Suppressor macrophage treated with lipopolysaccharide for 4 hours (primary cell): ENCODE measurements at regions not wholly inside any gene's neighbourhood (a gene's known extent, or its start where the extent isn't known, plus 50 kb on each side); places are given as distances from the start of the nearest gene placed in this dataset.

Experiments used
- DNase-seq: peaks from one replicate; pipeline ENCODE4 v3.0.0-alpha.2; 2020

DNA sequence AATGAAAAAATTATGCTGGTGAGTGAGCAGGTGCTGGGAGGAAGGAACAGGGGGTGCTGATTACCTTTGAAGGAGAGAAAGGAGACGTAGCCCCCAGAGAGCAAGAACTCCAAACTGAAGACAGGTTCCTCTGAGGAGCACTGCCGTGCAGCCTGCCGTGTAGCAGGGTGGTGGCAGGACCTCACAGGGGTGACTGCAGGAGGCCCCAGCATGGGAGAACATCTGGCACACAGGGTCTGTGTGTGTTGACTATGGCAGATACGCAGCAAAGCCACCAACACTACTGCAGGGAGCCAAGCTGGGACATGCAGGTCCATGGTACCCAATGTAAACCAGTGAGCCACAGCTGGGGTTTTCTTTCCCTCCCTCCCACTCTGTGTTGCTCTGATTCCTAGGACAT is 192.1 kb upstream of the PDE1C start:
- no peak for DNase-seq

DNA sequence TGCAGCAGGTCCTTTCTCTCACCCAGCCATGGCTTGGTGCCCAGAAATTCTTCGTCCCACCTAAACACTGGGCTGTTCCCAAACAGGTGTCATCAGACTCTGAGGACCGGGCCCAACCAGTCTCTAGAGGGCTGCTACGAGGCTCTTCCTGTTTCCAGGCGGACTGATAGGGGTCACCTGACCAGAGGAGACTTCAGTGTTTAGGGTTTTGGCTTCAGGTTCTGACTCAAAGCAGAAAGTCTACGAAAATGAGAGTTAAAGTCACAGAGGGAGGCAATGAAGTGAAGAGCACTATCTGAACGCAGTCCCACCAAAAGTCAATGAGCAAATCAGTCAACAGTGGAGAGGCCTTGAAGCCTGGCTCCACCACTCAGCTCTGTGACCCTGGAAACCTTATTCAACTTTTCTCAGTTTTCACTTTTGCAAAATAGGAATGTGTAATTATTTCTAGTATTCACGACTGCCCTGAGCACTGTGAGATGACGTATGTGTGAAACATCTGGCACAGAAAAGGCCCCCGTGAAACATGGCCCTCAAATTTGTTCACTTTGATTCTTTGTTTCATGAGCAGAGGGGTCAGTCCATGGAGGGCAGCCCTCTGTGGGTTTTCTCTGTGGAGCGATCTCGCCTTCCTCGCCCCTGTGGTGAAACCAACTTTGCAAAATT is 189.9 kb upstream of the PDE1C start:
- no peak for DNase-seq

DNA sequence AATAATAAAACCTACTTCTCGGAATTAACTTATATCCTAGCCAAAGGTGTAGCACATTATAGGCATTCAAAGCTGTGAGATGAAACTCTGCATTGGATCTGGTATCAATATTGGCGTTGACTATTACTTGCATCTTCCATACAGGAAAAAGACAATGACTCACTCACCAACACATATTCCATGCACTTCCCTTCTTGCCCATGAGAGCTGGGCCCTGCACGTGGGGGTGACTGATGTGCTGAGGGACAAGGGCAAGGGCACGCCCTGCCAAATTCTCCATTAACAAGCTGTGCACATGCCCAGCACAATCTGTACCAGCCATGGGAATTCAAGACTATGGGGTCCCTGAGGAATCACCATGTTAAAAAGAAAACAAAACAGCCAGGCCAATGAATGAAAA is 188.1 kb upstream of the PDE1C start:
- DNase-seq = peak; percentile 1

DNA sequence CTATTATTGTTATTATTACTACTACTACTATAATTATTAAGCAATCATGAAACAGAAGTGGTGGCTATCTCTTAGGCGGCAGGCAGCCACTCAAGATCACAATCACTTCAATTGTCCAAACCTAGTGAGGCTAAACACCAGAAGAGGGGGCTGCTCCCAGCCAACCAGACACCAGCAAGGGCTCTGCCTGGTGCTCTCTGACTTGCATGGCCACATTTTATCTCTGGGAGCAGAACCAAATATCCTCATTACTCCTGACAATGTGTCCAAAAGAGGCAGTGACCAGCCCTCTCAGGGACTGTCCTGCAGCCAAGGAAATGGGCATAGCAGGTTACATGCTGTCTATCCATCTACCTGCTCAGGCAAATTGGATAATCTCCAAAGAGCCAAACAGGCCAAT is 187.4 kb upstream of the PDE1C start:
- DNase-seq = no peak

DNA sequence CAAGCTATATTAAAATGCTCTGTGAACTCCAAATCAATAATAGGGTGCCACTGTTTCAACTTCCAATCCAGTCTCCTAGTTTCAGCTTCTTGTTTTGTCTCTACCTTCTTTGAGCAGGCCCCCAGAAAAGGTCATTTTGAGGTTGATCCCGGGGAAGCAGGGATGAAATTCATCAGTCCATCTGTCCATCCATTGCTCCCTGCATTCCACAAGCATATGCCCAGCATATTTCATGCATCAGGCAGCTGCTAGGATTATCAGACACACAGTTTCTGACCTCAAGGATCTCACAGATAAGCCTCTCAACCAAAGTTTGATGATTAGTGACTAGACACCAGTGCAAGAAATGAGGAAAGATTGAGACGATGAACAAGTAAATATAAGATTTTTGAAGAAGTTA is 186.6 kb upstream of the PDE1C start:
- no peak for DNase-seq

DNA sequence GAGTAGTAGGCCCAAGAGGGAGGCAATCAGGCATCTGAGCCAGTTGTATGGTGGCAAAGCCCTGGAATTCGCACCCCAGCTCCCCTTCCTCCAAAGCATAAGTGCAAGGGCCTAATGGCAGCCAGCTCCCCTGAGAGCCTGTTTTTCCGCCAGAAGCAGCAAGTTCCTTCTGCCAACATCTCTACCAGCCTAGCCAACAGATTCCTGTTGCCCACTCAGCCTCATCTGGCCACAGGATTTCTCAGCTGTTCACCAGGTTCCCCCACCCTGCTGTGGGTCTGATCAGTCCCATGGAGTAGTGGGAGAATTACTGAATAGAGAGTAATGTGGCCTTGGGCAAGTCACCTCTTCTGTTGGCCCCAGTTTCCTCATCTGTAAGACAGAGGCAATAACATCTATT is 186.2 kb upstream of the PDE1C start:
- no peak for DNase-seq

DNA sequence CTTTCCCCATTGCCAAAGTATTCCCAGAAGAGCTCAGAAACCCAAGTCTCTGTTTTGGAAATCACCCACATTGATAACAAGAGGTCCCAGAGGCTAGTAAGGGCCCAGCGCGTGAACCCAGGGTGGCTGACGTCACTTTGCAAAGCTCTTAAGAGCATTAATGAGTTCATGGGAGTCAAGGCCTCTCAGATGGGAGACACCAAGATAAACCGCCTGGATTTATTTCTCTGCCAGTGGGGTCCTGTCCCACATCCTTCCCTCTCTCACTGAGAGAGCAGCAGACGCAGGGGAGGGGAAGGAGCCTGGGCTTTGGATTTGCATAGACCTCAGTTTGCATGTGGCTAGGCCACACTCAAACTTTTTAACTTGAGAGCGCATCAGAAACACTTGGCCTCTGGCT is 184.8 kb upstream of the PDE1C start:
- DNase-seq = no peak

DNA sequence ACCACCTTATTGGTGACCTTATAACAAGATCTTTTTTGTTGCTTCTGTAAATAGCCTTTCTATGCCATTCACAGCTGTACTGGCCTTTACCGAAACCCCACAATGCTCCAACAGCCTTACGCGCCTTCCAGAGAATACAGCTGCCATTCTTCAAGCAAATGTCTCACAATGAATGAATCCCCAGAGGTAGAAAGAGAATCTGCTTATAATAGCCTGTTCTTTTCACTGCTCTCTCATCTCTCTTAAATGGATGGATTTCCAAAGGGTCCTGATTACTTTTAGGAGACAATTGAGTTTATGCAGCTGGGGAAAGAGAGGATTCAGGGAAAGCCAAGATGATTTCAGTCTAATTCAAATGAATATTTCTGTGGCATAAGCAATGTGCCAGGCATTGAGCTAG is 183.1 kb upstream of the PDE1C start:
- DNase-seq = no peak

DNA sequence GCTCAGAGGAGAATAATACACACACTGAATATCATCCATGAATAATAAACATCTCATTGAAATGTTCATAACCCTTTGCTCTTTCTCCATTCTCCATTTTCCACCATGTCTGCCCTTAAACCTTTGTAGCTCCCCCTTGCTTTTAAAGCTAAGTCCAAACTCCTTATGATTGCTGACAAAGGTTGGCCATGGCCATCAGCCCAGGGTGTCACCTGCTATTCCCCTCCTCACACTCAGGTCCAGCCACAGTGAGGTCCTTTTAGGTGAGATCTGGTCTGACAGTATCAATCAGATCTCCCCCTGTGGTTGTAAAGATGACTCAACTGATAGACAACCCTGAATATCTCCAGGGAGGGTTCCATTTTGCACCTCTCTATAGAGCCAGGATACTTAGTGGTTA is 181.5 kb upstream of the PDE1C start:
- DNase-seq = no peak

DNA sequence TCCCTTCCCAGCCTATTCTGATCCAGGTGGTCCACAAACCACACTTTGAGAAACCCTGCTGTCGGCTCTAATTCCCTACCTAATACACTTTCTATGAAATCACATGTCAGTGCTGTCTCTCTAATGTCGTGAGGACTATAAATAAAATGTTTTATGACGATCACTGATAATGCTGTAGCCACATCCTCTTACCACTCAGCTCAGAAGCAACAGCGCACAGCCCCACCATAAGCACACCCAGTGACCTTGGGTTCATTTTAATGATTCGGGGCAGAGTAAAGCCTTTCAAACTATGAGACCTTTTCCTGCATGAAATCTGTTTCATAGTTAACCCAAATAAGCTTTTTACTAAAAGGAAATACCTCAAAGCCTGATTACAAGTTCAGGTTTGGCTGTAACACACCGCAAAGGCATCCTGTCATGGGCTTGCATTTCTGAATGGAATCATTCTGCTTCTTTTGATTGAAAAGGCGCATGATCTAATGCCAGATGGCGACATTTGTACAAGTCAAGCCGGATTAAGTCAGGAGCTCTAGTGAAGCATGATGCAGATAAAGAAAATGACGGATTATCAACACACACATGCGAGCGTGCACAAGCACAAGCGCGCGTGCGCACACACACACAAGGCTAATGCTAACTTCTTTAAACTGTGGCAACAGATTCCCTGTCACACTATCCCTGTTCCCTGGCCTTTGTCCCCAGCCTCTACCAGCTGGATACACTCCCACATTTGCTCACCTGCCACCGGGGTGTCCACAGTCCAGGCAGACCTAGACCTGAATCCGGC is 180.5 kb upstream of the PDE1C start:
- no peak for DNase-seq

DNA sequence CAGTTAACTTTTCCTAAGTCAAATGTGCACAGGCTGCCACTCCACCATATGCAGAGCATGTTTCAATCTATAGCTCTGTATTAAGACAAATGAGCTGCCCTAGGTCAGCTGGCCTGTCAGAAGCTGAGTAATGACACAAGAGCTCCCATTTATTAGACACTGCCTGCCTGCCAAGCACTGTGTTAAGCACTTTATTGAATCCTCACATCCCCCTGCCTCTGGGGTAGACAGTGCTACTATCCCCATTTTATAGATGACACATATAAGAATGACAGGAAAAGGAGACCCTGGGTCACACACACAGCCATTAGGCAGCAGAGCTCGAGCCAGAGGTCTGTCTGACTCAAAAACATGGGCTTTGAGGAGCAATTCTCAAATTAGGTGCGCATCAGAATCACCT is 179.8 kb upstream of the PDE1C start:
- DNase-seq = no peak

DNA sequence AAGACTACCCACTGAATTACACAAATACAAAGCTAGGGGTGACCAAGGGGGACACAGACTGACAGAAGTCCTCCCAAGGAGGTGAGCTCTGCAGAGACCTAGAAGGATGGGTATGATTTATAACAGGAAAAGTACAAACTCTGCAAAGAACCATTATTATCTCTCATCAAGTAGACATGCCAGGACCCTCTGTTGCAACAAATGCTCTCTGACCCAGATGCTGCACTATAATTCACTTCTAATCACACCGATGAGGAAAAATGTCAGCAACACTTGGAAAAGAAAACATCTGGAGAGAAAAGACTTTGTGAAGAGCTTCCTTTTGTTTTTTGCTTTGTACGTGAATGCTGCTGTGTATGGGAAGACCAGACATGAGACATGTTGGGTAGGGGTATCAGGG is 178.3 kb upstream of the PDE1C start:
- DNase-seq = no peak

DNA sequence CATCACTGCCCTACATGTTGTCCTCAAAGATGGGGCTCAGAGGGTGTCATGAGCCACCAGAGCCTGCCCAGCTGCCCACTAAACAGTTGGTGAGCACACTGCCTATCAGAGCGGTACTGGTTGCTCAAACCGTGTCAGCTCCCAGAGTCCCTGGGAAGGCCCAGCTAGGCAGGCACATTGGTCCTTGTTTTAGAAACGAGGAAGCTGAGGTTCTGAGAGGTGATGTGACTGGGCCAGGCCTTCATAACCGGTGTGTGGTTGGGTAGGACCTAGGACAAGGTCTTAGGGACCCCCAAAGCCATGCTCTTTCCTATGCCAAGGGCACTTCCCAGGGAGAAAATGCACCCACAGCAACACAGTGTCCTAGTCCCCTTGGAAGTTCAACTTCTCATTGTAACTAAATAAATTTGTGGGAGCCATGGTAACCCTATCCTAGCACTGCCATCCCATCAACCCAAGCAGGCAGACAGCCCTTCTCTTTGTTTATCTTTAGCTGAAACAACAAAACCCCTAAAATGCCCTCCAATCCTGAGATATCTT is 174.7 kb upstream of the PDE1C start:
- DNase-seq = no peak

DNA sequence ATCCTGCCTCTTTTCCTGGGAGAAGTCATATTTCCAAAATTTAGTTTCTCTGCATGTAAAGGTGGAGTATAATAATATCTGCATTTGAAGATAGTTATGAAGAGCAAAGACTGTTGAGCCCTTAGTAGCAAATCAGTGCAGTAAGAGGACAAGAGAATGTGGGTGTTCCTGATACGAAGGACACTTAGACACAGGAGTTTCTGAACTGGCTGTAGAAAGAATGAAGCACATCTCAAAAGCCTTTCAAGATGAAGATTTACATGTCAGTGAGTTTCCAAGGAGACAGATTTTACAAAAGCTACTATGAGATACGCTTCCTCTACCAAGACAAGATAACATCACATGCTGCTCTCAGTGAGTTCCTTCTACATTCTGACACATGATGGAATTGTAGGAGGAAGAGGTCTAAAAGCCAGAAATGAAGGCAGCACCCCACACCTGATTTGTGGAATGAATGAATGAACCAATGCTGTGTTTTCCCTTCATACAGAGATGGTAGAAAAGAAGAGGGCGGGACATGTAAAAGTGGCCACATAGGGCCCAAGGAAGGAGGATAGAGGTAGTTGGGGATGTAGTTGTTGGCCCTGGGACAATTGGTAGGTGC is 173.6 kb upstream of the PDE1C start:
- DNase-seq = no peak

DNA sequence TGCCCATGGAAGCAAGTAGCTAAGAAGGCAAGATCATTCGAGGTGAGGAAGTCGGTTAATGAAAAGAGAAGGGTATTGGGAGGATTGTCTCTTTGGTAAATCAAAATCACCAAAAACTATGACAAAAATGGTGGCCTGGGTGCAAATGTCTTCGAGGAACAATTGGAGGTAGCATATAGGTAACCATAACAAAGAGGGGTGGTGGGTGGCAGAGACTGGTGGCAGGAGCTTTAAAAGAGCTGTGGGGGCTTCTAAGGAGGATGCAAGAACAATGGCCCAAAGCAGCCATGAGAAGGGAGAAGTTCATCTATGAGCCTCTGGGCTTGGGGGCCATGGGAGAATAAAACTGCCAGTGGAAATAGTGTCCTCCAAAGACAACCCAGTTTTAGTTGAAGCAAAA is 172.2 kb upstream of the PDE1C start:
- no peak for DNase-seq

DNA sequence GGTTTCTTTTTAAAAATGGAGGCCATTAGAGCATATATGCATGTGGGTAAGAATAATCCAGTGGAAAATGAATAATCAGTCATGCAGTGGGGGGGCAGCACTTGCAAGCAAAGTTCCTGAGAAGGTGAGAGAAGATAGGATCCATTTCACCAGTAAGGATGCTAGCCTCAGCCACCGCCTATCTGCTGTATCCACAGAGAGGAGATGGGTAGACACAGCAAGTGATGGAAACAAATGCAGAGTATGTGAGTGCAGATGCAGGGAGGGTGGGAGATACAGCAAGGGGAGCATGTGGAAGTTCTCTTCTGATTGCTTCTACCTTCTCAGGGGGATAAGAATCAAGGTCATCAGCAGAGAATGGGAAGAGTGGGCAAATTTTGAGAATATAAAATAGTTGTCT is 171.4 kb upstream of the PDE1C start:
- no peak for DNase-seq

DNA sequence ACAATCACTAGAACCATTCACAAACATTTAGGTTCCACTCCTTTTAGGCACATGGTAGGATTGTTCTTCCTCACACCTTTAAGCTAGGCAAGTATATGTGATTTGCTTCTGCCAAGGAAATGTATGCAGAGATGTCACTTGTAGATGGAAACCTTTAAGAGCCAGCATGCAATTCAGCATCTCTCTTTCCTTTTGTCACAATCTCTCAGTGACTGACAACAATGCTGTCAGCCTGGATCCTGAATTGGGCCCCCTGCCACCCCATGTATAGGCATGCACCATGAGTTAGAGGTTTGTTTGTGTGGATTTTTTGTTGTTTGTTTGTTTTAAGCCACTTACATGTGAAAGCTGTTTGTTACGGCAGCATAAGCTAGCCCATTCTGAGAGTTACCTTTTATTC is 169.6 kb upstream of the PDE1C start:
- DNase-seq = no peak

DNA sequence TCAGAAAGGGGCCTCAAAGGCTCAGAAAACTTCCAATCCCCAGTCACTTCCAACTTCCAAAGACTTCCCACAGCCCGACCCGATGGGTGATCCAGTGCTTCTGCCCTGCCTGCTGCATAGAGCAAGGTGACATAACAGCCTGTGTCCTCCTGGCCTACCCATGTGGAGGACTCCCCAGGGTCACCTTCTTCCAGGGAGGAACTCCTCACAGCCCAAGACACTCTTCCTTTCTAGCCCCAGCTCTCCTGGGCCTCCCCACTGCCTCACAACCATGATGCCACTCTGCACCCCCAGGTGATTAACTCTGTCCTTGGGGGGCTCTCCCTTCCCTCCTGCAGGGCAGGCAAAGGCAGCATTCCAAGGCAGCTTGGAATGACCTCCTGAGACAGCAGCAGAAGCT is 158.4 kb upstream of the PDE1C start:
- DNase-seq = no peak

DNA sequence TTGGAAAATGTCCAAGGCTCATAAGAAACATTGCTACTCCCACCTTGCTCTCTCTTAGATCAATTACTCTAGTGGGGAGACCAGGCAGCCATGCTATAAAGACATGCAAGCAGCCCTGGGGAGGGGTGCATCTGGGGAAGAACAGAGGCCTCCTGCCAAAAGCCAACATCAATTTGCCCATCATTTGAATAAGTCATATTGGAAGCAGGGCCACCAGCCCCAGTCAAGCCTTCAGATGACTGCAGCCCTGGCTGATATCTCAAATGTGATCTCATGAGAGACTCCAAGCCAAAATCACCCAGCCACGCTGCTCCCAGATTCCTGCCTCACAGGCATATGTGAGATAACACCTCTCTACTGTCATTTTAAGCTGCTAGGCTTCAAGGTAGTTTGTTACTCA is 157.5 kb upstream of the PDE1C start:
- no peak for DNase-seq

DNA sequence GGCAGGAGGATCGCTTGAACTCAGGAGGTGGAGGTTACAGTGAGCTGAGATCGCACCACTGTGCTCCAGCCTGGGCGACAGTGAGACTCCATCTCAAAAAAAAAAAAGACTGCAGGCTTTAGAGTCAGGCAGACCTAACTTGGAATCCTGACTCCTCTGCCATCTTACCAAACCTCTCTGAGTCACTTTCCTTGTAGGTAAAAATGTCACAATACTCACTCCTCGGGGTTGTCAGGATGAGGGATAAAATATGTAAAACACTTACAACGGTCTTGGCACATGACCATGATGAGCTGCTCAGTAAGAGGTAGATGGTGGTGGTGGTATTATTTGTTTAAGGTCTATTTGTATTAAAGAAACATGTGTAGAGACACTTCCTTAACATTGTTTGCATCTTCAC is 154.1 kb upstream of the PDE1C start:
- DNase-seq = no peak

DNA sequence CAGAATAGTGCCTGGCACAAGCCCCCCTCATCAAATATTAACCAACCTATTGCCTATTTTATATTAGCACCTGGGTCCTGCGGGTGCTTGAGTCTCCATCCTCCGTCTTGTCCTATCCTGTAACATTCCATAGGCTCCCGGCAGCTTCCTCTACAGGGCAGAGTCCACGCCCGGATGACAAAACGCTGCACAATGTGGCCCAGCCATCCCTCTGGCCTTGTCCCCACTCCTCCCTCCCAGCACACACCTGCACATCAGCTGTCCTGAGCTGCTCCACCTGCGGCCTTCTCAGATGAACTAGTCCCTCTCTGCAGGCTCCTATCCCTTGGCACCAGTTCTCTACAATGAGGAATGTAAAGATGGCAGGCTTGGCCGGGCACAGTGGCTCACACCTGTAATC is 153.5 kb upstream of the PDE1C start:
- no peak for DNase-seq

DNA sequence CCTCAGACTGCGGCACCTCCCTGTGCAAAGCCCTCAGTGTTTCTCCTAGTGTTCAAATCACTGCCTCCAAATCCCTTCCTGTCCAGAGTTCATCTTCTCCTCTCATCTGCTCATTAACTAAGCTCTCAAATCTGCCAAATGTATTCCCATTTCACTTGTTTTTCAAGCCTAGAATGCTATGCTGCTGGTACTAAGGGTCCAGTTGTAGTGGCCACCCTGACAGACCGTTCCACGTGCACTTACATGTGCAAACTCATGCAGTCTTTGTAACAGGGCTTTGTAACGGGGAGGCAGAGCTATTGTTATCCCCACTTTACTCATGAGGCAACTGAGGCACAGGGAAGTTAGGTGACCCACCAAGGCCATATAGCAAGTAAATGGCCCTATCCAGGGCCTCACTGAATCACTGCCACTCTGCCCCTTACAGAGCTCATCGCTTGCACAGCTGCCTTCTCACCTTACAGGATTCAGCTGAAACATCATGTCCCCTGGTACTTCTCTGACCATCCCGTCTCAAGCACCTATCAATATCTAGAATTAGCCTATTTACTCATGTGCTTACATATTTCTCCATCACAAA is 153.0 kb upstream of the PDE1C start:
- no peak for DNase-seq

DNA sequence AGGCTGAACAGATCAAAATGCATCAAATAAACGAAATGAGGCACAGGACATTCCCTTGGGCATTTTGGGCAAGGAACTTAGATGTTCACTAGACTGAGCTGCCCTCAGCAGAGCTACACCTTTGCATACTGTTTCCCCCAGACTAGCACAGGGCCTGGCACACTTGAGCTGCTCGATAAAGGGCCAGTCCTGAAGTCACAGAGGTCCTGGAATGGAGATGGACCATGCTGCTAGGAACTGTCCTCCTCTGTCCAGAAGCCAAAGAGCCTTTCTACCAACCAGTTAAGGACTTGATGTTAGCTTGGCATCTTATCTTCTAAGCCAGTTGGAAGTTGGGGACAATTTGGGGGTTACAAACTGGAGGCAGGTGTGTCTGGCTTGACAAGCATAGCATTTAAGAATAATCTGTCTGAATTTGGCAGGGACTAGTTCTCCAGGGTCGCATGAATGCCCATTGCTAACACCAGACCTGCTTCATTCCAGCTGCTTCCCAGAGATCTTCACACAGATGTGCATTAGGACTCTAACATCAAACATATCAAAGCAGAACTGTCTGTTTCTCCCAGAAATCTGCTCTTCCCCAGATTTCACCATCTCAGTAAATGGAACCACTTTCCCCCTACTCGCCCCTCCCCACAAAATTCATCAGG is 152.2 kb upstream of the PDE1C start:
- no peak for DNase-seq
